ENCODE measurements at regions not wholly inside any gene's neighbourhood (a gene's known extent, or its start where the extent isn't known, plus 50 kb on each side); places are given as distances from the start of the nearest gene placed in this dataset.

GRCh38 chr3:29183346-29184087 lies 97.4 kb upstream of the RBMS3 start:
- no peaks in the 10 kb centered on the region for H3K4me1 ChIP-seq (ENCODE audit: control insufficient read depth in 1 of 2, insufficient read depth in 2 of 2, low read length in 2 of 2)
- H4K20me1 ChIP-seq (ENCODE audit: insufficient read depth, low read length) = no peaks in the 10 kb centered on the region
- intact Hi-C loops (cut with micrococcal nuclease) = no loop called here
- Mint-ChIP-seq H3K4me1 (no peaks in the 10 kb centered on the region), H3K27ac (no peak overlapping the region), H3K9me3 (peaks cover 0 to 2% (median 0%) of the 10 kb centered on the region in 7 donors), H3K4me3 (no peak overlapping the region), H3K27me3 (ENCODE audit: low read depth in 3 of 3) (peaks cover 0 to 2% (median 0%) of the 10 kb centered on the region in 3 donors), H3K36me3 (no peaks in the 10 kb centered on the region)
- H3K36me3 ChIP-seq (replicated peaks in 1 of 2; ENCODE audit: control insufficient read depth in 1 of 2, insufficient read depth in 2 of 2, low read length in 2 of 2) = no peaks in the 10 kb centered on the region
- no peak overlapping the region for H3K4me3 ChIP-seq (replicated peaks in 1 of 3; ENCODE audit: low read depth in 2 of 3, low read length in 3 of 3)
- no peak overlapping the region for H3K4me2 ChIP-seq (replicated peaks; ENCODE audit: extremely low read depth, low read length, poor library complexity, severe bottlenecking)
- no peak for DNase-seq
- H3K9me3 ChIP-seq (replicated peaks in 1 of 2; ENCODE audit: control insufficient read depth in 1 of 2, insufficient read depth in 1 of 2, low read length in 2 of 2) = no peaks in the 10 kb centered on the region
- no peaks in the 10 kb centered on the region for H3K27me3 ChIP-seq (ENCODE audit: control insufficient read depth in 2 of 2, insufficient read depth in 2 of 2, low read length in 2 of 2)
- no peak overlapping the region for H3K27ac ChIP-seq (ENCODE audit: low read depth in 1 of 2, low read length in 2 of 2)
- WGBS (ENCODE audit: insufficient coverage) = no CpG with 5 or more reads among the region's 8 CpGs
- H3K9ac ChIP-seq (ENCODE audit: insufficient read depth, low read length, poor library complexity, severe bottlenecking) = no peak overlapping the region
- no peaks in the 10 kb centered on the region for H3K79me2 ChIP-seq (ENCODE audit: insufficient read depth, low read length)
- H2AFZ ChIP-seq (ENCODE audit: insufficient read depth, low read depth, low read length, poor library complexity, severe bottlenecking) = no peak overlapping the region
- no peak for TF ChIP-seq CTCF (IDR thresholded peaks at IDR 0.05)

- no peak overlapping the region for H3K4me3 ChIP-seq (replicated peaks in 1 of 3; ENCODE audit: low read depth in 2 of 3, low read length in 3 of 3)
- H3K36me3 ChIP-seq (replicated peaks in 1 of 2; ENCODE audit: control insufficient read depth in 1 of 2, insufficient read depth in 2 of 2, low read length in 2 of 2) = no peaks in the 10 kb centered on the region
- H3K9me3 ChIP-seq (replicated peaks in 1 of 2; ENCODE audit: control insufficient read depth in 1 of 2, insufficient read depth in 1 of 2, low read length in 2 of 2) = no peaks in the 10 kb centered on the region
- no peaks in the 10 kb centered on the region for H4K20me1 ChIP-seq (ENCODE audit: insufficient read depth, low read length)
- H3K79me2 ChIP-seq (ENCODE audit: insufficient read depth, low read length) = no peaks in the 10 kb centered on the region
- intact Hi-C loops (cut with micrococcal nuclease) = no loop called here
- Mint-ChIP-seq H3K4me3 (no peak overlapping the region), H3K27ac (no peak overlapping the region), H3K9me3 (peaks cover 0 to 2% (median 0%) of the 10 kb centered on the region in 7 donors), H3K27me3 (ENCODE audit: low read depth in 3 of 3) (peaks cover 0 to 3% (median 0%) of the 10 kb centered on the region in 3 donors), H3K4me1 (no peaks in the 10 kb centered on the region), H3K36me3 (no peaks in the 10 kb centered on the region)
- no peak overlapping the region for H2AFZ ChIP-seq (ENCODE audit: insufficient read depth, low read depth, low read length, poor library complexity, severe bottlenecking)
- no peaks in the 10 kb centered on the region for H3K4me1 ChIP-seq (ENCODE audit: control insufficient read depth in 1 of 2, insufficient read depth in 2 of 2, low read length in 2 of 2)
- H3K9ac ChIP-seq (ENCODE audit: insufficient read depth, low read length, poor library complexity, severe bottlenecking) = no peak overlapping the region
- WGBS (ENCODE audit: insufficient coverage) = no CpG with 5 or more reads among the region's 1 CpG
- no peak for TF ChIP-seq CTCF (IDR thresholded peaks at IDR 0.05)
- H3K4me2 ChIP-seq (replicated peaks; ENCODE audit: extremely low read depth, low read length, poor library complexity, severe bottlenecking) = no peak overlapping the region
- no peaks in the 10 kb centered on the region for H3K27me3 ChIP-seq (ENCODE audit: control insufficient read depth in 2 of 2, insufficient read depth in 2 of 2, low read length in 2 of 2)
- H3K27ac ChIP-seq (ENCODE audit: low read depth in 1 of 2, low read length in 2 of 2) = no peak overlapping the region
- DNase-seq = no peak
Observed at GRCh38 chr3:29185706-29186105, 95.2 kb upstream of the RBMS3 start.

Data from CD14-positive monocyte (primary cell).